Neuronal stem cell (in vitro differentiated cells): ENCODE measurements at regions not wholly inside any gene's neighbourhood (a gene's known extent, or its start where the extent isn't known, plus 50 kb on each side); places are given as distances from the start of the nearest gene placed in this dataset.

Experiments used
- DNase-seq: peaks from one replicate; pipeline ENCODE4 v3.0.0-alpha.2; 2013; ENCODE audit warnings: low spot score
- H2AFZ ChIP-seq: one replicate; pipeline ENCODE4 v1.6.1; 2013; ENCODE audit warnings: mild to moderate bottlenecking, low read length, inconsistent platforms
- H2AK5ac ChIP-seq: 2 replicates; pipeline ENCODE4 v1.6.1; 2013; ENCODE audit warnings: low read depth, mild to moderate bottlenecking, inconsistent platforms, low read length, moderate library complexity, mixed read lengths
- H2BK120ac ChIP-seq: 2 replicates; pipeline ENCODE4 v1.6.1; 2013; ENCODE audit warnings: low read depth, mild to moderate bottlenecking, inconsistent platforms, low read length, moderate library complexity, mixed read lengths
- H2BK12ac ChIP-seq: one replicate; pipeline ENCODE4 v1.6.1; 2013; ENCODE audit warnings: low read length, inconsistent platforms
- H2BK15ac ChIP-seq: 2 replicates; pipeline ENCODE4 v1.6.1; 2013; ENCODE audit warnings: mild to moderate bottlenecking, low read length, inconsistent platforms, mixed read lengths
- H2BK5ac ChIP-seq: one replicate; pipeline ENCODE4 v1.6.1; 2013; ENCODE audit warnings: inconsistent platforms, mild to moderate bottlenecking, low read length, moderate library complexity
- H3K14ac ChIP-seq: one replicate; pipeline ENCODE4 v1.6.1; 2013; ENCODE audit warnings: low read length, inconsistent platforms
- H3K18ac ChIP-seq: 2 replicates; pipeline ENCODE4 v1.6.1; 2013; ENCODE audit warnings: low read length, inconsistent platforms
- H3K23ac ChIP-seq: 2 replicates; pipeline ENCODE4 v1.6.1; 2013; ENCODE audit warnings: low read depth, mild to moderate bottlenecking, mixed read lengths, low read length, inconsistent platforms; ENCODE audit not compliant: poor library complexity
- H3K27ac ChIP-seq: replicated peaks from 3 replicates; pipeline ENCODE4 v1.5.1; 2013; ENCODE audit warnings: low read length, inconsistent platforms
- H3K27me3 ChIP-seq, 3 experiments: 2 replicates each; pipeline ENCODE4 v1.6.1; 2013; ENCODE audit warnings: low read length in 3 of 3, mild to moderate bottlenecking in 2 of 3, inconsistent platforms in 1 of 3, low read depth in 1 of 3, mixed read lengths in 1 of 3, moderate library complexity in 1 of 3; ENCODE audit not compliant: control insufficient read depth in 3 of 3, insufficient read depth in 3 of 3
- H3K36me3 ChIP-seq, 2 donors: replicated peaks in 1 of 2; 2 replicates each; pipeline ENCODE4 v1.6.1; 2013; ENCODE audit warnings: low read length in 2 of 2; ENCODE audit not compliant: control insufficient read depth in 2 of 2, insufficient read depth in 2 of 2
- H3K4ac ChIP-seq: 2 replicates; pipeline ENCODE4 v1.6.1; 2013; ENCODE audit warnings: inconsistent platforms, mild to moderate bottlenecking, low read length, moderate library complexity
- H3K4me1 ChIP-seq, 2 donors: 1 replicate in 1 of 2; 2 replicates in 1 of 2; pipeline ENCODE4 v1.6.1; 2013; ENCODE audit warnings: low read length in 2 of 2, low read depth in 1 of 2; ENCODE audit not compliant: control insufficient read depth in 2 of 2, insufficient read depth in 1 of 2
- H3K4me2 ChIP-seq: one replicate; pipeline ENCODE4 v1.6.1; 2013; ENCODE audit warnings: mild to moderate bottlenecking, low read length, inconsistent platforms; ENCODE audit not compliant: insufficient read depth, poor library complexity, severe bottlenecking
- H3K4me3 ChIP-seq, 2 donors: 2 replicates each; pipeline ENCODE4 v1.5.1; 2013; ENCODE audit warnings: low read length in 2 of 2, mild to moderate bottlenecking in 2 of 2, inconsistent platforms in 1 of 2, moderate library complexity in 1 of 2
- H3K79me1 ChIP-seq: one replicate; pipeline ENCODE4 v1.6.1; 2013; ENCODE audit warnings: low read depth, mild to moderate bottlenecking, inconsistent platforms, low read length, moderate library complexity
- H3K9ac ChIP-seq: one replicate; pipeline ENCODE4 v1.6.1; 2013; ENCODE audit warnings: mild to moderate bottlenecking, low read depth, low read length, inconsistent platforms; ENCODE audit not compliant: poor library complexity
- H3K9me3 ChIP-seq, 2 donors: replicated peaks in 1 of 2; 2 replicates each; pipeline versions ENCODE3 to v1.6.1; 2013; ENCODE audit warnings: low read length in 2 of 2, mild to moderate bottlenecking in 2 of 2, inconsistent platforms in 1 of 2, low read depth in 1 of 2, mixed read lengths in 1 of 2, moderate library complexity in 1 of 2; ENCODE audit not compliant: control insufficient read depth in 2 of 2, insufficient read depth in 1 of 2
- H4K8ac ChIP-seq: one replicate; pipeline ENCODE4 v1.6.1; 2013; ENCODE audit warnings: low read depth, mild to moderate bottlenecking, inconsistent platforms, low read length, moderate library complexity
- H4K91ac ChIP-seq: one replicate; pipeline ENCODE4 v1.6.1; 2013; ENCODE audit warnings: low read length, low read depth, mild to moderate bottlenecking, inconsistent platforms; ENCODE audit not compliant: poor library complexity
- WGBS, 2 donors: extraction: QIAGEN DNeasy Blood & Tissue Kit; methylation state at CpG; one replicate each; pipeline ENCODE4 v1.1.7; 2013; ENCODE audit warnings: missing lambda C conversion rate in 2 of 2, mixed read lengths in 1 of 2; ENCODE audit not compliant: insufficient read length in 2 of 2, insufficient replicate concordance in 1 of 2; ENCODE audit errors: extremely low coverage in 2 of 2; 5-methylcytosine and 5-hydroxymethylcytosine counted together

DNA sequence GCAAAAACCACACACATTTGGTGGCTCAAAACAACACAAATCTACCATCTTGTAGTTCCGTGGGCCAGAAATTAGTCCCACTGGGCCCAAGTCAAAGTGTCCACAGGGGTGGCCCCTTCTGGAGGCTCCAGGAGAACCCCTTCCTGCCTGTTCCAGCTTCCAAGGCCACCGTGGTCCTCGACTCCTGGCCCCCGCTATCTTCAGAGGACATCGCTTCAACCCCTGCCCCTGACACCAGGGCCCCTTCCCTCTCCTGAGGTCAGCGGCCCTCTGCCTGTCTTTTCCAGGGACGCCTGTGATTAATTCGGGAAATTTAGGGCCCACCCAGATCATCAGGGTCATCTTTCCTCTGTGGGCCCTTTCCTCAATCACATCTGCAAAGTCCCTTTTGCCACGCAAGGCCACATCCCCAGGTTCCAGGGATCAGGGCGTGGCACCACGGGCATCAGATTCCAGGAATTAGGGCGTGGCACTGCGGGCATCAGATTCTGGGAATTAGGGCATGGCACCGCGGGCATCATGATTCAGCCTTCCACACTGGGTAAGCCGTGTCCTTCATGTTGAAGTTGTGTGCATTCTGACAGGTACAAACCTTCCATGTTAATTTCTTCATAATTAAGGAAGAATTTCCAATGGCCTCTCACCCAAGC is 59.9 kb upstream of the SMOC2 start:
- H2BK15ac ChIP-seq: no peak overlapping the region
- H3K27me3 ChIP-seq: no peaks in the 10 kb centered on the region
- no peak overlapping the region for H2BK5ac ChIP-seq
- no peak overlapping the region for H2BK120ac ChIP-seq
- H3K23ac ChIP-seq: no peak overlapping the region
- peaks cover 3% of the 10 kb centered on the region for H3K79me1 ChIP-seq
- H2BK12ac ChIP-seq: no peak overlapping the region
- no peak overlapping the region for H2AFZ ChIP-seq
- peak overlapping the region in 1 of 2 donors; percentile 1 for H3K4me3 ChIP-seq
- H3K36me3 ChIP-seq: peaks cover 0 to 3% of the 10 kb centered on the region in 2 donors
- no CpG with 5 or more reads among the region's 16 CpGs for WGBS, 2 donors
- no peak overlapping the region for H3K9ac ChIP-seq
- no peak overlapping the region for H4K8ac ChIP-seq
- no peak overlapping the region for H3K18ac ChIP-seq
- DNase-seq: no peak
- no peak overlapping the region for H3K4ac ChIP-seq
- no peak overlapping the region for H3K4me2 ChIP-seq
- H3K9me3 ChIP-seq: peaks cover 9 to 20% of the 10 kb centered on the region in 2 donors
- no peak overlapping the region for H3K14ac ChIP-seq
- no peak overlapping the region for H3K27ac ChIP-seq
- no peak overlapping the region for H2AK5ac ChIP-seq
- H3K4me1 ChIP-seq: peaks cover 0 to 6% of the 10 kb centered on the region in 2 donors
- no peak overlapping the region for H4K91ac ChIP-seq

DNA sequence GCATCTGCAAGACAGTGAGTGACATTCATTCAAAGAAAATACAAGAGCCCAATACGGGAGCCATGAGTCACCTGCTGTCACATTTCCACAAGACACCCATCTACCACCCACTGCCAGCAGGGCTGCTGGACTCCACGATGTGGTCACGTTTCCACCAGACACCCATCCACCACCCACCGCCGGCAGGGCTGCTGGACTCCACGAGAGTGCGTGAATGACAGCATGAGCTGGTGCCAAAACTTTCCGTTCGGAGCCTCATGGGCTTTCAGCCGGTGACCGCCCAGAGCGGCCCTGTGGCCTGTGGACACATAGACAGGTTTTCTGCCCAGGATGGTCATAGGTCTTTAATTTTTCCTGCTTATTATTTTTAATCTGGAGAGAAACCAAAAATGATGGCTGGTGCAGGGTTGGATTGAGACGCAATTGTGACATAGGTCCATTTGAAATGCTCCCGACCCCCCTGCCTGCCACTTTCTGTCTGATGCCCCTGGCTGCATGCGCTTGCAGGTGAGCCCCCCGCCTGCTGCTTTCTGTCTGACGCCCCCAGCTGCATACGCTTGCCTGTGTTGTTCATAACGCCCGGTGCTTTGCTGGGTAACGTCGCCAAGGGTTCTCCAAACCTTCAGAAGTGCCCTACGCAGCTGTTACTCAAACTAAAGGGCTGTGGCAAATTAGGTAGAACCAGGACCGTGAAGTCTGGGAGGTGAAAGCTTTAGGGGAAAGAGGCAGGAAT is 59.1 kb upstream of the SMOC2 start:
- Histone ChIP-seq H3K27ac (no peak overlapping the region), H3K9ac (no peak overlapping the region), H3K36me3 (peaks cover 0 to 3% of the 10 kb centered on the region in 2 donors), H2BK120ac (no peak overlapping the region), H4K8ac (no peak overlapping the region), H3K14ac (no peak overlapping the region), H3K4me2 (no peak overlapping the region), H3K79me1 (peaks cover 3% of the 10 kb centered on the region), H4K91ac (no peak overlapping the region), H3K4ac (no peak overlapping the region), H2BK15ac (no peak overlapping the region), H3K9me3 (peaks cover 9 to 20% of the 10 kb centered on the region in 2 donors), H3K18ac (no peak overlapping the region), H2BK12ac (no peak overlapping the region), H2BK5ac (no peak overlapping the region), H3K4me1 (peaks cover 0 to 6% of the 10 kb centered on the region in 2 donors), H2AFZ (no peak overlapping the region), H2AK5ac (no peak overlapping the region), H3K27me3 (no peaks in the 10 kb centered on the region), H3K4me3 (no peak overlapping the region), H3K23ac (no peak overlapping the region)
- no peak for DNase-seq
- WGBS, 2 donors: no CpG with 5 or more reads among the region's 24 CpGs

DNA sequence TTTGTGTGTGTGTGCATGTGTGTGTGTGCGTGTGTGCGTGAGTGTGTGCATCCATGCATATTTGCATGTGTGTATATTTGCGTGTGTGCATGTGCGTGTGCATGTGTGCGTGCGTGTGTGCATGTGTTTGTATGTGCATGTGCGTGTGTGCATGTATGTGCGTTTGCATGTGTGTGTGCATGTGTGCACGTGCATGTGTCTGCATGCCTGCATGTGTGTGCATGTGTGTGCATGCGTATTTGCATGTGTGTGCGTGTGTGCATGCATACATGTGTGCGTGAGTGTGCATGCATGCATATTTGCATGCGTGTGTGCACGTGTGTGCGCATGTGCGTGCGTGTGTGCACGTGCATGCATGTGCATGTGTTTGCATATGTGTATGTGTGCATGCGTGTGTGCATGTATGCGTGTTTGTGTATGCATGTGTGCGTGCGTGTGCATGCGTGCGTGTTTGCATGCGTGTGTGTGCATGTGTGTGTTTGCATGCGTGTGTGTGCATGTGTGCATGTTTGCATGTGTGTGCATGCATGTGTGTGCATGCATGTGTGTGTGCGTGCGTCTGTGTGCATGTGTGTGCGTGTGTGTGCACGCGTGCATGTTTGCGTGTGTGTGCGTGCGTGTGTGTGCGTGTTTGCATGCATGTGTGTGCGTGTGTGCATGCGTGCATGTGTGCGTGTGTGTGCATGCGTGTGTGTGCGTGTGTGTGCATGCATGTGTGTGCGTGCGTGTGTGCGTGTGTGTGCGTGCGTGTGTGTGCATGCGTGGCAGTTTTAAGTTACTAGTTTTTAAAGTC is 57.7 kb upstream of the SMOC2 start:
- H3K4me2 ChIP-seq: no peak overlapping the region
- H3K4me3 ChIP-seq: peak overlapping the region in 1 of 2 donors; percentile 69
- no peak overlapping the region for H3K4ac ChIP-seq
- H3K4me1 ChIP-seq: peaks cover 0 to 6% of the 10 kb centered on the region in 2 donors
- peaks cover 8 to 20% of the 10 kb centered on the region in 2 donors for H3K9me3 ChIP-seq
- H2AFZ ChIP-seq: no peak overlapping the region
- peaks cover 3% of the 10 kb centered on the region for H3K79me1 ChIP-seq
- H2BK12ac ChIP-seq: peak overlapping the region; percentile 90
- peak overlapping the region; percentile 95 for H3K23ac ChIP-seq
- no peak overlapping the region for H2BK120ac ChIP-seq
- no peak overlapping the region for H3K27ac ChIP-seq
- no peak for DNase-seq
- H2BK5ac ChIP-seq: no peak overlapping the region
- peak overlapping the region; percentile 95 for H4K8ac ChIP-seq
- H3K18ac ChIP-seq: peak overlapping the region; percentile 57
- H3K36me3 ChIP-seq: peaks cover 0 to 3% of the 10 kb centered on the region in 2 donors
- H4K91ac ChIP-seq: no peak overlapping the region
- H3K27me3 ChIP-seq: no peaks in the 10 kb centered on the region
- H3K14ac ChIP-seq: peak overlapping the region; percentile 100
- WGBS, 2 donors: no CpG with 5 or more reads among the region's 46 CpGs
- H3K9ac ChIP-seq: peak overlapping the region; percentile 84
- no peak overlapping the region for H2BK15ac ChIP-seq
- no peak overlapping the region for H2AK5ac ChIP-seq
